ENCODE measurements at regions not wholly inside any gene's neighbourhood (a gene's known extent, or its start where the extent isn't known, plus 50 kb on each side); places are given as distances from the start of the nearest gene placed in this dataset.

DNA sequence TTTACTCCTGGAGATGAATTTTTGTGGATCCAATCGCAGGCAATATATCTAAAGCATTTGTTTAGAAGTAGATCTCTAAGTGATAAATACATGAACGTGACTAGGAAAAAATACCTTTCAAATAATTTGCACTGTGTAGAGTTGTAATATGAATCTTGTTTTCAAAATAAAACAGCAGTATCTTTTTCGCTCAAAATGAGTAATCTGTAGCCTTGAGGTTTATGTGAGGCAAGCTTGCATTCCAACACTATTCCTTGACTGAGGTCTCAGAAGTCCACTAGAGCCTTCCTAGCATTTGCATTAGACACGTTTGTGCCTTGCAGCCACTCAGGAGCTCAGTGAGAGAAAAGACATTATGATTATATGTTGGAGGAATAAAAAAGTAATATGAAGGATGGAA is 138.3 kb upstream of the ROBO1 start:
- no peak for DNase-seq

DNA sequence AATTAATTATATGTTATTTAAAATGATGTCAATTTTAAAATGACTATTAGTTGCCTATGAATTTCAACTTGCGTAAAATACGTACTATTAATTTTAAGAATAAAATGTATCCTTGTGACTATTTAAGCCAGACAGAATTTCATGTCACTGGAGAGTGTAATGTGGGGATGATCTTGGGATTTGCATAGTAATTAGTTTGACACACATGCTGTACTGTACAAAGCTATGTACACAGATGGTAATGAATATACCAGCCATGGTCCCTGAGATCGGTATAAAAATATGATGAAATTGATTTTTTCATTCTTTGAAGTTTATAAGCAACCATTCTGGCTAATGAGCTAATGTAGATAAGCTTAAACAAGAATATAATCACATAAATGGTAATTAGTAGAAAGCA is 134.4 kb upstream of the ROBO1 start:
- no peak for DNase-seq

DNA sequence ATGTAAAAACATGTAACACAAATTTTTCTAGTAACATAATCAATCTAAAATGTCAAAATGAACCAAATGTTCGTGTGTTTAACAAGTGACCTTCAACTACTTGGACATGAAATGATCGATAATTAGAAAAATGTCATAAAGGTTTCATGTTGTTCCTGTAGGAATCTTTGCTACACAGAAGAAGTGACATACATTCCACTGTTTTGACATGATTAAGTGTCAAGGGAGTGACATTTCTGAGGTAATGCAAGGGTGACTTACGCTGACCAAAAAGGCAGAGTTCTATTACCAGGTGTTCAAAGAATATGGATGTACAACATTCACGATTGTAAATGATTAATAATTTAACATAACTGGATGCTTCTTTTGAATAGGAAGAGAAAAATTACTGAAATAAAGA is 131.1 kb upstream of the ROBO1 start:
- no peak for DNase-seq

DNA sequence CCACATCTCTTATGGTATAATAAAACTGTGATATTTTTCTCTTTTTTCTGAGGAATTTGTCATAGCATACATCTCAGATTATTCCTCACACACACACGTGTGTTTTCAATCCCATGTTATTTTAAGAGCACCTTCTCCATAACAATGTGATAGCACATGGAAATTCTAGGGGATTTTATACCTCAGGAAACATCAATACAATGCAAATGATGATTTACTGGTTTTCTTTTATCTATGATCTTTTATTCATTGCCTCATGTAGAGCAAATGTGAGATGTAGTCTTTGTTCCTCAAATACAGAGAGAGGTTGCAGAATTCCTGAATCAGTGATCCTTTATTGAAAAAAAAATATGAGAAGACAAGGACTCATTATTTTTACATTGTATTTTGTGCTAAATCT is 128.3 kb upstream of the ROBO1 start:
- no peak for DNase-seq

DNA sequence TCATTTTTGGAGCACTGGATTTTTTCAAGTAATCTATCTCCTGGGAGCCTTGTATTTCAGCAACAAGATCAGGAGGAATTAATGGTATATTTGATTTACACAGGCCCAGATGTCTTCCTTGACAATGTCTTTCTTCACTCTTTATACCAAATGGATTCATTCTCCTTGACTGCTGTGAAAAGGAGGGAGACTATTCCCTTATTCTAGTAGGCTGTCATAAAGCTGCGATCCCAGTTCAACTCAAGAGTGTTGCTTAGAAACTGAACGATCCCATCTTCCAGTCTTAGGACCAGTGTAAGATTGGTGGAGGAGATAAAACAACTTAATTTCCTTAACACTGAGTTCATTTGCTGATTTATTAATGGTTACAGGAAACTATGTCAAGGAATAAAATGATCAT is 119.4 kb upstream of the ROBO1 start:
- DNase-seq: no peak

DNA sequence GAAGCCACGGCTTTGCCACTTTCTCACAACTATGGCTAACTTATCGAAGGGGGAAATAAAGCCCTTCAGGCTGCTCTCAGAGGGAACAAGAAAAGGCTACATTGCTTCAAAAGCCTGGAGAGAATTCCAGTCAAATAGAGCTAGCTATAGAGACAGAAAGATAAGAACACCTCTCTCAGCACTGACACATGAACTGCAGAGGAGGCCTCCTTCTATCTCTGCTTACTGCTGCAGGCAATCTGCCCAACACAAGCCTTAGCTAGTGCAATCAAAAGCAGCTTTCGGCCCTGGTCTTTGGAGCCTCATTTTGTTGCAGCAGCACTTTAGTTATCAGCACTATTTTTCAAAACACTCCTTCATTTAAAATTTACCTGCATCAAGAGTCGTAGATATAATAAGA is 118.4 kb upstream of the ROBO1 start:
- DNase-seq: no peak

DNA sequence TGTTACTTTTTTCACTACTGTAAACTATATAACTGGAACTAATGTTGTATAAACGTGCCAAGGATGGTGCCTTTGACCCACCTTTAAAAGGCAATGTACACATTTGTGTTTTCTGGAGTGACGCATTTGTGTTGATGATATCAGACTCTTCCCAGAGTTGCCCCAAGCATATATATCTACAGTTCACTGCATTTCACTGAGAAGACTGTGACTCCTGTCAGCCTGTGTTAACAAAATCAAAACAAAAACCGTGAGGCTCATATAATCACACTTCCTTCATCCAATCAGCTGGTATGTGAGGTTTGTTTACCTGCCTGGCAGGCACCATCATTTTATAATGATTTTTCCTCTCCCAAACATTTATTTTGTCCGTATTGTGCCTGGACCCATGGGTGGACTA is 117.6 kb upstream of the ROBO1 start:
- no peak for DNase-seq

DNA sequence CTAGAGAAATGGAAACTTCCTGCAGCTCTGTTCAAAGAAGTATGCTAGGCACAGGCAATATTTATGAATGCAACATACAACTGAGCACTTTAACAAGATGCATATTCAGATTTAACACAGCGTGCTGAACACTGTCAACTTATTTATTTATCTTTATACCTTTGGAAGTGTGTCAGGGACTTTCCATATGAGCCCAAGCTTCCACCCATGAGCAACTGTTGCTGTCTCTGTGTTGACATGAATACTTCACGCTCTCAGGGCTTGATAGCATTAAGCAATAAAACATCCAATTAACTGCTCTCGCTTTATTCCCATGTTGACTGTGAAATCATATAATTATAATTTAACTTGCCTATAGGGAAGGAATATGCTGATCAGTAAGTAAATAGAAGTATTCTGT is 116.6 kb upstream of the ROBO1 start:
- DNase-seq: no peak

DNA sequence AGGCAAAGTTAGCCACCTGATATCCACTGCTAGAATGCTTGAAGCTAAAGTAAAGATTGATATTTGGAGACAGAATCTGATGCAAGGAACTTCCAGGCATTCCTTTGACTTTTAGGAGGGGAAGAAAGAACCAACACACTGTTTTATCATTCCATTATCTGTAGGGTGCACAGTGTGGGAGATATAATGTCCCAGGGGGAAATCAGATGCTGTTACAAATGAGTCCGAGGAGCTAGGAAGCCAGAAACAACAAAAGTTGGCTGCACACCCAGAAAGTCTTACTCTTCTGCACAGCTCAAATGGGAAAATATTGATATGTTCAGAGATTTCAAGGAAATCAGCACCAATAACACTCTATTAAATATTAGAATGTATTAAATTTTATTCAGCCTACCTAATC is 113.6 kb upstream of the ROBO1 start:
- DNase-seq: no peak

DNA sequence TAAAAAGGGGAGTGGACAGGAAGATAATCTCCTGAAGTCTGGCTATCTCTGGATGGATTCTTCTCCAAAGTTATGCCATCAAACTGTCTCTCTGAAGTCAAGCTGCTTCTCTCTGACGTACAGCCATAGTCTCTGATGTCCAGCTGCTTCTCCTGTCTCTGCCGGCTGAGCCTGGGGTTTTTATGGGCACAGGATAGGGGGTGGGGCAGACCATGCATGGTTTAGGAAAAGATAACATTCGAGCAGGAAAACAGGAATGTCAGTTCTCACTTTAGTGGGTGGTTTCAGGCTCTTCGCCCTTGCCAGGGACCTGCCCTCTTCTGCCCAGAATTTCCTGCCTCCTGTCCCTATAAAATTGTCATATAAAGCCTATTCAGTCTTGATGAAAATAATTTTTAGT is 110.9 kb upstream of the ROBO1 start:
- no peak for DNase-seq

DNA sequence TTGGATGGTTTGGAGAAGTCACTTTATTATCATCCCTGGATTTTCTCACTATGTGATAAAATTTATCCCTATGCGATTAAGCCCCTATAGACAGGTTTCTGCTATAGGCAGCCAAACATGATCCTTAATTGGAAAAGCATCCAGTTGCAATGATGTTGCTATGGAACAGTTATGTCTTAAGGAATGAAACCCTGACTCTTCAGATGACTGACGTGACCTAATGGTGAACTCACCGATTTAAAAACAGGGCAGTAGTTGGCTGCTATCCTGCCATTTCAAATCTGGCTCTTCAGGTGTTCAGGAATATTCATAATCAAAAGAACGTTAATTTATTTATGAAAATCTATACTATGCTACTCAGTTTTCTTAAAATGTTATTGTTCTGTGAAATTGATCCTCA is 106.8 kb upstream of the ROBO1 start:
- no peak for DNase-seq

DNA sequence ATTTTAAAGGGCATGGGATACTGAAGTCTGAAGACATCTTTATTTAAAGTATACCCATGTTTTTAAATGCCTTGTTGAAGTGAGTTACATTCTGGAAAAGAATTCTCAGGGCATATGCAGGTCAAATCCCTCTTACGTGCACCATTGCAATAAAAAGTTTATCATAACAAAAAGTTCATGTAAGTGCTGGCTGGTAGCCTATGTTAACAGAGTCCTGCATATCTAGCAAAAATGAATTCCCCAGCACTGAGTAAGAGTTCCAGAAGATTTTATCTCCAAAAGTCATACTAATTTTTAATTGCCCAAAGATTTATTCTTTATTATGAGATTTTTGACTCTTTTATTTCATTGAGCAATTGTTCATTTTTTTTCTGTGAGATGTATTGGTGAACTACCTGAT is 104.7 kb upstream of the ROBO1 start:
- no peak for DNase-seq

DNA sequence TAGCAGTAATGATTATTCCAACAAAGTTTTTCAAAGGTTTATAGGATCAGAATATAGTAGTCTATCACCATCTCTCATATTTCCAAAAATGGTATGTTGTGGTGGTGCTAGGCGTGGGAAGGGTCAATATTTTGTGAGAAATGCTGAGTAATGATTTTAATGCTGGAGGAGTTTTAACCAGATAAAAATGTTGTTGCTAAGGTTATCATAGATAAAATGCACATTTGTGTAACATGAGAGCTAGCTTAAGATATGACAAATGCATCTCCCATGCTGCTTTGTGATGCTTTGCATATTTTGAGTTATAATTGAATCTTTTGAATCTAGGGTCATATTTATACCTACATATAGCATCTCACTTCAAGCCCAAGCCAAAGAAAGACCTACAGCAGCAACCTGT is 103.9 kb upstream of the ROBO1 start:
- DNase-seq: no peak

DNA sequence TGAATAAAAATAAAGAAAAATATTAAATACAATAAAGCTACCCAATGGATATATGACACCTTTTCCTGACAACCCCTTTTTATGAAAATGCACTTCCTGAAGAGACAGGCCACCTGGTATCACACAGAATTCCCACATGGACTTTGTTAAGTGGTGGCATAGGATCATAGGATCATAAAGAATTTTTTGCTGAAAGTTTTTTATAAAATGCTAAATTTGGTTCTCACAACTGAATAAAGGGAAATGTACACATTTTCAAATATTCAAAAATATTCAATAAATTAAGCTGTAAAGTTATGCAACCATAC is 102.5 kb upstream of the ROBO1 start:
- no peak for DNase-seq

DNA sequence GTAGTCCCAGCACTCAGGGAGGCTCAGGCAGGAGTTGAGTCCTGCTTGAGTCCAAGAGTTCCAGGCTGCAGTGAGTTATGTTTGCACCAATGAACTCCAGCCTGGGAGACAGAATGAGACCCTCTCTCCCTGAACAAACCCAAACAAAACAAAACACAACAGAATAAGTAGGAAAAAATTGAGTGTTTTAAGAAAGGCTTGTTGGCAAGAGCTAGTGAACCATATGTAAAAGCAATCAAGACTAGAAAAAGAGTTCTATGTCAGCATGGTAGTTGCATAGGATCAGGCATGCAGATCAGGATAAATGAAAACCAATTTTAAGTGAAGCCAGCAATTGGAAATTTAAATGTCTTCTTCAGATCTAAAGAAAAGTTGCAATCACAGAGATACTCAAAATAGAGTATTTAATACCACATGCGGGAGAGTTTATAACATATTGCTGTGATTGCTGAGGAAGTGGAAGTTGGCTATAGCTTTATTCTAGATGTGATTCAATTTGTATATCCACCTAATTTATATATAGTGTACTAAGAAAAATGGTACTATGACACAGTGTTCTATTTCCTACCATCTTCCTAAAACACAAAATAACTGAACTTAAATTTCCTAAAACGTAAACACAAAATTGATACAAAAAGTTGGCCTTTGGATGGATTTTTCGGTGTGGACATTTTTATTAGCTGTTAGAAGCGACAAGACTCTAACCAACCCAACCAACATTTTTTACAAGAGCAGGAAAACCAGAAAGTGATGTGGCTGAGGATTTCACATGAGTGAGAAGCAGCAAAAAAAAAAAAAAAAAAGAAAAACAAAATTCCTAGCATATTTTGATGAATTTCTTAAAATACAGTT is 101.9 kb upstream of the ROBO1 start:
- DNase-seq: no peak

DNA sequence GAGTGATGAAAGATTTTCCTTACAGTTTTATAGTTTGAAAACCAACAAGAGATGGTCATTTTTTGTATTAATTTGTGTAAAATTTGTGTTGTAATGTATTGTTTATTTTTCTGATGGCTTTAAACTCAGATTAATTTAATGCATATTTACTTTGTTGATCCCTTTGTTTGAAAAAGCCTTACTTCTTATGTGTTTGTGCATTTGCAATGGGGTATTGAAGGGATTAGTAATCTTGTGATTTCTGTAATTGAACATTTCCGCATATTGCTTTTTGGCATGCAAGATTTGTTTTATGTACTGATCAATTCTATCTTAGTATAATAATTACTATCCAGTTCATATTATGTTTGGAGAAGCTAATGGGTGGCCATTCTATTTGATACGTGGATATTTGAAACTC is 98.4 kb upstream of the ROBO1 start:
- no peak for DNase-seq

DNA sequence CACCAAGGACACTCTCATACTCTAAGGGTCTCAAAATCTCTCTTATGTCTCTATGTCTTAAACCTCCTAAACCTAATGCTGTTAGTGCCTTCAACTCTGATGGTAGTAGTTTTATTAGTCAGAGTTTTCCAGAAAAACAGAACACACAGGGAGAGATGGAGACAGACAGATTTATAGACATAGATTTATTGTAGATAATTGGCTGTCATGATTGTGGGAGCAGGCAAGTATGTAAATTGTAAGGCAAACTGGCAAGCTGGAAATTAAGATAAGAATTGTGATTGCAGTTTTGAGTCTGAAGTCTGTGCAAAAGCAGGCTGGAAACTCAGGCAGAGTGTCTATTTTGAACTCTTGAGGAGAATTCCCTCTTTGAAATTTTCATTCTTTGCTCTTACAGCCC is 96.3 kb upstream of the ROBO1 start:
- DNase-seq: no peak

DNA sequence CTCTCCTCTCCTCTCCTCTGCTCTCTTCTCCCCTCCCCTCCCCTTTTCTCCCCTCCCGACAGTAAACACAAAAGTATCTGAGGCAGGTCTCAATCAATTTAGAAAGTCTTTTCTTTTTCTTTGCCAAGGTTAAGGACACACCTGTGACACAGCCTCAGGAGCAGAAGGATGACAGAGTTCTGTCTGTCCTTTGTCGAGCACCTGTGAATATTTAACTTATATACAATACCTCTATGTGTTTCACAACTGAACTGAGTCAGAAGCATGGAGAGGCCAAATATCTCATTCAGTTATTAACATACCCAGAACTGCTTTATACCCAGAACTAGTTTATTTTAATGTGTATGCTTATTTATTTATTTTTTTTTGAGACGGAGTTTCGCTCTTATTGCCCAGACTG is 81.1 kb upstream of the ROBO1 start:
- DNase-seq: no peak

DNA sequence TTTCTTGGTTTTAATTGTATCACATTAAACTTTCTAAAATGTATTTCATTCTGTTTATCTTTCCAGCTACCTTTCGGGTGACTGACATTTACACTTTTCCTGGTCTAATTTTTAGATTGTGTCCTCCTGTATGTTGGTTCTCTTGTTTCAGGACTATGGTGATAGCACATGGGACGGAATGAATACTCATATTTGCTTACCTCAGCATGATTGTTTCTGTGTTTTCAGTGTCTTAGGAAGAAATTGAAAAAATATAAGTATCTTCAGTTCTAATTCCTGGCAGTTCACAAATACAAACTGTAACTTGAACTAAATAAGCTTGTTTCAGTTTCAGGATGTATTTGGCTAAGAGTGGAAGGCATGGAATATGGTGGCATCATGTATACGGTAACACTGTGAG is 80.1 kb upstream of the ROBO1 start:
- no peak for DNase-seq

DNA sequence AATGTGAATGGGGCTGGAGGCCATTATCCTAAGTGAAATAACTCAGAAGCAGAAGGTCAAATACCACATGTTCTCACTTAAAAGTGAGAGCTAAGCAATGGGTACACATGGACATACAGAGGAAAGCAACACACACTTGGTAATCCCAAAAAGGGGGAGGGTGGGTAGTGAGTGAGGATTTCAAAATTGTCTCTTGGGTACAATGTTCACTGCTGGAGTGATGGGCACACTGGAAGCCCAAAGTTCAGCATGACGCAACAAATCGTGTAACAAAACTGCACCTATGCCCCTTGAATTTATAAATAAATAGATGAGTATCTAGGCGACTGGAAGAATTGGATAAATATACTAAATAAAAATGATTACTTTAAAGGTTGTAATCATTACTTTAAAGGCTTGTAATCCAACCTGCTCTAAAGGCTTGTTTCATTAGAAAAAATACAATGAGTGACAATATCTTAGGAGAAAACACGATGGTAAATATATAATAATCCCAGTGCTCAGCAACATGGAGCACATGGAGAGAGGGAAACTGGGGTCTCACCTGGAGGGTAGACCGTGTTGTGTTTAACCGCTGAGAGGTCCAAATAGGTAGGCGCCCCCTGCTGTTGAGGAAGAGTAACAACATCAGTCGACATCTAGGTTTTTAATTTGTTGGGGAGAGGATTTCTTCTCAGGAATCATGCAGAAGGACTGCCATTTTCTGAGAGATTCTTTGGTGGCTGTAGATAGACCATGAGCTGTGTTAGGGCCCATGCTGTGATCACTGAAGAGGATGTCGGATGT is 78.5 kb upstream of the ROBO1 start:
- DNase-seq: peak; percentile 1

DNA sequence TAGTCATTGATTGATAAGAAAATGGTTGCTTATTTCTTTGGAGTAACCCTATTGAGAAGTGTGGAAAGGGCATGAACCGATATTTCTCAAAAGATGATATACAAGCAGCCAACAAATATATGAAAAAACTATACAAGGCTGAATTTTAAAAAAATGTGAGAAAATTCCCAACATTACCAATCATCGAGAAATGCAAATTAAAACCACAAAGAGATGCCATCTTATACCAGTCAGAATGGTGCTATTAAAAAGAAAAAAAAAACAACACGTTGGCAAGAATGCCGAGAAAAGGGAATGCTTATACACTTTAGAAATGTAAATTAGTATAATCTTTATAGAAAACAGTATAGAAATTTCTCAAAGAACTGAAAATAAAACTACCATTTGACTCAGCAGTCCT is 77.7 kb upstream of the ROBO1 start:
- DNase-seq: no peak

DNA sequence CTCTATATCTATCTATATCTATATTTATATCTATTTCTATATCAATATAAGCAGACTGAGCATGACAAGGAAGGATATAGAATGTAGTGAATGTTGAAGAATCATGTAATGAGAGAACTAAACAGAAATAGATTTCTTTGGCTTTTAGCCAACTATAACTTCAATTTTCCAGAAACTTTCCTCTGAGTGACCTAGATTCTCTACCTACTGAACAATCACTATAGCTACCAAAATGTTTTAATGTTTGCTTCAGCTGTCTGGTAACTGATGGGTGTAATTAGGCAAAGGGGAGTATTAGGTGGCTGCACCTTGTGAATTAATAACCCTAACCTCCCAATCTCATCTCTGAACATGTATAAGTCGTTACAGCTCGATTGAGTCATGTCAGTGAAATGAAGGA is 76.4 kb upstream of the ROBO1 start:
- DNase-seq: no peak

DNA sequence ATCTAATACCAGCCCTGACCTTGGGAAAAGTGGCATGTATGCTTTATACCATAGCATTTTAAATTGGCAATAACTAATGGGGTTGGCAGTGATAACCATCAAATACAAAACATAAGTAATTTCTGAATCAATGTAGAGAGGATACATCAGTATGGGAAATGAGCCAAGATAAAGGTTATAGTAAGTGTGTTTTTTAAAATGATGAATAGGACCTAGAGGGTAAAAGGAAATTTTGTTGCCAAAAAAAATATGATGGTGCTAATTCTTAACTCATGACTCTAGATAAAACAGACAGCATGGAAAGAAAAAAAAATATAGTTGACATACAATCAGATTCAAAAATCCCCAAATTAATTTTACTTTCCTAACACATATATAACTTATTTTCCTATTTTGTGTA is 75.4 kb upstream of the ROBO1 start:
- DNase-seq: no peak

DNA sequence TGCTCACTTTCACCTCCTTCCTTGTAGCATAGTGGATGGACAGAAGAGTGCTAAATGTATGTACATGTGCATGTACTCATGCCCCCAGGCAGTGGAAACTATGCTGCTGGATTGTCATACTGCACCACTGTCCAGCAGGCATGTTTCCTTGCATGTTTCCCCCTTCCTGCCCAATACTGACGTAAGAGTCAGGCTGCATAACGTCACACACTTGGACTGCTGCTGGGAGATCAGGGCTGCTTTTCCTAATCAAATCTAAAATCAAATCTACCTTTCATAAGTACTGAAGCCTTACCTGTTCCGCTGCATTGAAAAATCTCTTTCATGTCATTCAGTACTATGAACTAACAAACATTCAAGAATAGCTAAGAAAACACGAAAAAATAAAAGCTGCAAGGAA is 67.9 kb upstream of the ROBO1 start:
- DNase-seq: no peak

DNA sequence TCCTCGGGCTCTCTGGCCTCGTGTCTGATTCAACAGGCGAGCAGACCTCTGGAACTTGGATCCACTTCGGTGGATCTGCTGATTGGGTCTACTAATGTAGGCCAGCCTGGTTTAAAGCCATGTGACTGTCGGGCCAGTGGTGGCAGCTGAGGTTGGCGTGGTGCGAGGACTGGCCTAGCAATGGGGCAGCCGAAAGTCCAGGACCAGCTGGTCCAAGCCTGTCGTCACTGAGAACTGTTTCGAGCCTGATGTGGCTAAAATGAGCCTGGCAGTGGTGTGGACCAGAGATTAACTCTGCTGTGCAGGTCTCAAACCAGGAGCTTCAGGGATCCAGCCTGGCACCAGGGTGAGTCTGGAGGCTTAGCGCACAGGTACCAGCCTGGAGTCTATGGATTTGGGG is 56.4 kb upstream of the ROBO1 start:
- DNase-seq: no peak

Measured in inflammatory macrophage treated with lipopolysaccharide for 4 hours (primary cell).